ENCODE measurements at regions not wholly inside any gene's neighbourhood (a gene's known extent, or its start where the extent isn't known, plus 50 kb on each side); places are given as distances from the start of the nearest gene placed in this dataset.

- Histone ChIP-seq H3K4me3 (ENCODE audit: insufficient read depth, low read depth, low read length) (no peak overlapping the region), H3K36me3 (ENCODE audit: insufficient read depth, low read length) (no peaks in the 10 kb centered on the region), H3K4me1 (ENCODE audit: insufficient read depth, low read length) (no peaks in the 10 kb centered on the region), H3K79me2 (ENCODE audit: insufficient read depth, low read length) (no peaks in the 10 kb centered on the region), H3K9me3 (ENCODE audit: insufficient read depth, low read depth, low read length) (no peaks in the 10 kb centered on the region), H3K27me3 (ENCODE audit: insufficient read depth, low read length) (no peaks in the 10 kb centered on the region), H4K20me1 (ENCODE audit: insufficient read depth, low read length) (no peaks in the 10 kb centered on the region), H3K4me2 (ENCODE audit: low read length) (no peak overlapping the region), H3K9ac (ENCODE audit: low read length) (no peak overlapping the region), H3K27ac (ENCODE audit: low read depth, low read length) (no peak overlapping the region), H2AFZ (ENCODE audit: low read depth, low read length) (no peak overlapping the region)
- H3K9me3 Mint-ChIP-seq (ENCODE audit: unreplicated experiment) = peaks cover under 1% of the 10 kb centered on the region
- H3K4me3 Mint-ChIP-seq (ENCODE audit: unreplicated experiment) = no peak overlapping the region
- no peak for TF ChIP-seq CTCF (IDR thresholded peaks at IDR 0.05; ENCODE audit: insufficient read depth, low read depth, low read length)
- no peak for TF ChIP-seq EZH2 (IDR thresholded peaks at IDR 0.05; ENCODE audit: insufficient read depth, low read length)
- no peak for FAIRE-seq
- peaks cover 6% of the 10 kb centered on the region for H3K4me1 Mint-ChIP-seq (ENCODE audit: low read depth, unreplicated experiment)
- H3K27ac Mint-ChIP-seq (ENCODE audit: unreplicated experiment) = peak overlapping the region; percentile 13
- no peaks in the 10 kb centered on the region for H3K27me3 Mint-ChIP-seq (ENCODE audit: low read depth, unreplicated experiment)
- no peaks in the 10 kb centered on the region for H3K36me3 Mint-ChIP-seq (ENCODE audit: low read depth, unreplicated experiment)
- DNase-seq (ENCODE audit: low read depth) = peak; percentile 50
Measured at GRCh38 chr13:65461590-65461989, 1768.5 kb downstream of the PCDH9 start.

- Histone ChIP-seq H3K27ac (ENCODE audit: low read depth, low read length) (no peak overlapping the region), H3K4me2 (ENCODE audit: low read length) (no peak overlapping the region), H4K20me1 (ENCODE audit: insufficient read depth, low read length) (no peaks in the 10 kb centered on the region), H3K4me3 (ENCODE audit: insufficient read depth, low read depth, low read length) (no peak overlapping the region), H3K9me3 (ENCODE audit: insufficient read depth, low read depth, low read length) (no peaks in the 10 kb centered on the region), H2AFZ (ENCODE audit: low read depth, low read length) (no peak overlapping the region), H3K9ac (ENCODE audit: low read length) (no peak overlapping the region), H3K79me2 (ENCODE audit: insufficient read depth, low read length) (no peaks in the 10 kb centered on the region), H3K4me1 (ENCODE audit: insufficient read depth, low read length) (no peaks in the 10 kb centered on the region), H3K36me3 (ENCODE audit: insufficient read depth, low read length) (no peaks in the 10 kb centered on the region), H3K27me3 (ENCODE audit: insufficient read depth, low read length) (no peaks in the 10 kb centered on the region)
- FAIRE-seq = no peak
- DNase-seq (ENCODE audit: low read depth) = peak; percentile 31
- no peaks in the 10 kb centered on the region for H3K9me3 Mint-ChIP-seq (ENCODE audit: unreplicated experiment)
- no peaks in the 10 kb centered on the region for H3K36me3 Mint-ChIP-seq (ENCODE audit: low read depth, unreplicated experiment)
- no peaks in the 10 kb centered on the region for H3K27me3 Mint-ChIP-seq (ENCODE audit: low read depth, unreplicated experiment)
- peaks cover 6% of the 10 kb centered on the region for H3K4me1 Mint-ChIP-seq (ENCODE audit: low read depth, unreplicated experiment)
- no peak for TF ChIP-seq EZH2 (IDR thresholded peaks at IDR 0.05; ENCODE audit: insufficient read depth, low read length)
- no peak for TF ChIP-seq CTCF (IDR thresholded peaks at IDR 0.05; ENCODE audit: insufficient read depth, low read depth, low read length)
- H3K27ac Mint-ChIP-seq (ENCODE audit: unreplicated experiment) = no peak overlapping the region
- H3K4me3 Mint-ChIP-seq (ENCODE audit: unreplicated experiment) = no peak overlapping the region
Measured at GRCh38 chr13:65460136-65460535, 1770.0 kb downstream of the PCDH9 start.

GRCh38 chr13:65456150-65456912, 1773.8 kb downstream of the PCDH9 start:
- no peak for DNase-seq (ENCODE audit: low read depth)
- Histone ChIP-seq H3K4me1 (ENCODE audit: insufficient read depth, low read length) (no peaks in the 10 kb centered on the region), H3K9ac (ENCODE audit: low read length) (no peak overlapping the region), H4K20me1 (ENCODE audit: insufficient read depth, low read length) (no peaks in the 10 kb centered on the region), H3K27me3 (ENCODE audit: insufficient read depth, low read length) (no peaks in the 10 kb centered on the region), H3K27ac (ENCODE audit: low read depth, low read length) (no peak overlapping the region), H3K4me2 (ENCODE audit: low read length) (no peak overlapping the region), H3K79me2 (ENCODE audit: insufficient read depth, low read length) (no peaks in the 10 kb centered on the region), H2AFZ (ENCODE audit: low read depth, low read length) (no peak overlapping the region), H3K4me3 (ENCODE audit: insufficient read depth, low read depth, low read length) (no peak overlapping the region), H3K36me3 (ENCODE audit: insufficient read depth, low read length) (no peaks in the 10 kb centered on the region), H3K9me3 (ENCODE audit: insufficient read depth, low read depth, low read length) (no peaks in the 10 kb centered on the region)
- no peak overlapping the region for H3K27ac Mint-ChIP-seq (ENCODE audit: unreplicated experiment)
- no peak overlapping the region for H3K4me3 Mint-ChIP-seq (ENCODE audit: unreplicated experiment)
- no peaks in the 10 kb centered on the region for H3K36me3 Mint-ChIP-seq (ENCODE audit: low read depth, unreplicated experiment)
- no peaks in the 10 kb centered on the region for H3K9me3 Mint-ChIP-seq (ENCODE audit: unreplicated experiment)
- FAIRE-seq = no peak
- no peaks in the 10 kb centered on the region for H3K27me3 Mint-ChIP-seq (ENCODE audit: low read depth, unreplicated experiment)
- H3K4me1 Mint-ChIP-seq (ENCODE audit: low read depth, unreplicated experiment) = peaks cover under 1% of the 10 kb centered on the region
- no peak for TF ChIP-seq EZH2 (IDR thresholded peaks at IDR 0.05; ENCODE audit: insufficient read depth, low read length)
- TF ChIP-seq CTCF (IDR thresholded peaks at IDR 0.05; ENCODE audit: insufficient read depth, low read depth, low read length) = no peak

Data from astrocyte (in vitro differentiated cells and primary cell).